Colonic mucosa (tissue), 4 donors: ENCODE measurements at regions not wholly inside any gene's neighbourhood (a gene's known extent, or its start where the extent isn't known, plus 50 kb on each side); places are given as distances from the start of the nearest gene placed in this dataset.

ENCODE experiments used
- DNase-seq: peaks from one replicate; pipeline ENCODE4 v3.0.0-alpha.2; 2020
- H3K27ac ChIP-seq: fragments of 200-600 bp; one replicate; pipeline ENCODE4 v1.8.0; 2021
- H3K27me3 ChIP-seq: fragments of 200-600 bp; one replicate; pipeline ENCODE4 v1.8.0; 2021
- H3K36me3 ChIP-seq: fragments of 200-600 bp; one replicate; pipeline ENCODE4 v1.8.0; 2021
- H3K4me1 ChIP-seq: fragments of 200-600 bp; one replicate; pipeline ENCODE4 v1.8.0; 2021; ENCODE audit warnings: mild to moderate bottlenecking
- H3K4me3 ChIP-seq: fragments of 200-600 bp; one replicate; pipeline ENCODE4 v1.8.0; 2021
- H3K9ac ChIP-seq, 2 donors: one replicate each; pipeline ENCODE4 v1.7.0; 2013; ENCODE audit warnings: control low read depth in 2 of 2, low read depth in 2 of 2, low read length in 2 of 2
- H3K9me3 ChIP-seq: fragments of 200-600 bp; one replicate; pipeline ENCODE4 v1.8.0; 2021
- CTCF ChIP-seq: fragments of 200-600 bp; IDR thresholded peaks from one replicate; pipeline ENCODE4 v1.8.0; 2022; ENCODE audit warnings: antibody characterized with exemption, mild to moderate bottlenecking
- intact Hi-C: fragments of 100-400 bp; cut with DNase I; formaldehyde crosslinking; loops from one replicate; pipeline ENCODE4 v1.14.1; 2022
- donor health status: healthy.
- donor health status: DM: no; HTN: no; CAD: no.
- donor health status: DM: no; HTN: no; CAD: no.

GRCh38 chr2:215531284-215531683 is 95.4 kb upstream of the FN1 start:
- H3K4me1 ChIP-seq = no peaks in the 10 kb centered on the region
- no peak overlapping the region for H3K9ac ChIP-seq
- intact Hi-C loops = no loop called here
- no peak for DNase-seq
- no peak overlapping the region for H3K4me3 ChIP-seq
- no peak for TF ChIP-seq CTCF
- no peaks in the 10 kb centered on the region for H3K36me3 ChIP-seq
- H3K27ac ChIP-seq = no peak overlapping the region
- H3K27me3 ChIP-seq = no peaks in the 10 kb centered on the region
- H3K9me3 ChIP-seq = no peaks in the 10 kb centered on the region

- H3K9me3 ChIP-seq = no peaks in the 10 kb centered on the region
- H3K4me1 ChIP-seq = no peaks in the 10 kb centered on the region
- H3K9ac ChIP-seq = no peak overlapping the region
- no peak overlapping the region for H3K4me3 ChIP-seq
- no peaks in the 10 kb centered on the region for H3K27me3 ChIP-seq
- no peak for DNase-seq
- intact Hi-C loops = no loop called here
- H3K36me3 ChIP-seq = no peaks in the 10 kb centered on the region
- H3K27ac ChIP-seq = no peak overlapping the region
- TF ChIP-seq CTCF = no peak
Measured at GRCh38 chr2:215530191-215530968, 94.5 kb upstream of the FN1 start.

GRCh38 chr2:215529271-215529670 is 93.4 kb upstream of the FN1 start:
- no peak for TF ChIP-seq CTCF
- Histone ChIP-seq H3K9me3 (no peaks in the 10 kb centered on the region), H3K27ac (no peak overlapping the region), H3K36me3 (no peaks in the 10 kb centered on the region), H3K4me3 (no peak overlapping the region), H3K9ac (no peak overlapping the region), H3K27me3 (no peaks in the 10 kb centered on the region), H3K4me1 (no peaks in the 10 kb centered on the region)
- intact Hi-C loops = no loop called here
- peak; percentile 36 for DNase-seq

GRCh38 chr2:215528555-215528954 is 92.7 kb upstream of the FN1 start:
- Histone ChIP-seq H3K4me1 (no peaks in the 10 kb centered on the region), H3K27me3 (no peaks in the 10 kb centered on the region), H3K9me3 (no peaks in the 10 kb centered on the region), H3K36me3 (no peaks in the 10 kb centered on the region), H3K27ac (no peak overlapping the region), H3K9ac (no peak overlapping the region), H3K4me3 (no peak overlapping the region)
- intact Hi-C loops = no loop called here
- TF ChIP-seq CTCF = no peak
- no peak for DNase-seq

- no peak for DNase-seq
- H3K9ac ChIP-seq = no peak overlapping the region
- H3K9me3 ChIP-seq = no peaks in the 10 kb centered on the region
- H3K27ac ChIP-seq = no peak overlapping the region
- TF ChIP-seq CTCF = no peak
- no peaks in the 10 kb centered on the region for H3K36me3 ChIP-seq
- H3K27me3 ChIP-seq = no peaks in the 10 kb centered on the region
- no peaks in the 10 kb centered on the region for H3K4me1 ChIP-seq
- H3K4me3 ChIP-seq = no peak overlapping the region
- intact Hi-C loops = no loop called here
Measured at GRCh38 chr2:215527736-215528135, 91.9 kb upstream of the FN1 start.
